Stimulated activated CD4-positive, alpha-beta T cell treated with anti-CD3 and anti-CD28 coated beads, Interleukin-4, amount 100 ng/mL, for 4 hours (primary cell): ENCODE measurements at regions not wholly inside any gene's neighbourhood (a gene's known extent, or its start where the extent isn't known, plus 50 kb on each side); places are given as distances from the start of the nearest gene placed in this dataset.
"Not testable (repeated sequence)": the region's sequence is repeated elsewhere in the genome, so short reads cannot be mapped to it uniquely, and the experiment has no call there.

Source experiments
- DNase-seq, 2 experiments: peaks; one replicate each; pipeline ENCODE4 v3.0.0-alpha.2; 2020

DNA sequence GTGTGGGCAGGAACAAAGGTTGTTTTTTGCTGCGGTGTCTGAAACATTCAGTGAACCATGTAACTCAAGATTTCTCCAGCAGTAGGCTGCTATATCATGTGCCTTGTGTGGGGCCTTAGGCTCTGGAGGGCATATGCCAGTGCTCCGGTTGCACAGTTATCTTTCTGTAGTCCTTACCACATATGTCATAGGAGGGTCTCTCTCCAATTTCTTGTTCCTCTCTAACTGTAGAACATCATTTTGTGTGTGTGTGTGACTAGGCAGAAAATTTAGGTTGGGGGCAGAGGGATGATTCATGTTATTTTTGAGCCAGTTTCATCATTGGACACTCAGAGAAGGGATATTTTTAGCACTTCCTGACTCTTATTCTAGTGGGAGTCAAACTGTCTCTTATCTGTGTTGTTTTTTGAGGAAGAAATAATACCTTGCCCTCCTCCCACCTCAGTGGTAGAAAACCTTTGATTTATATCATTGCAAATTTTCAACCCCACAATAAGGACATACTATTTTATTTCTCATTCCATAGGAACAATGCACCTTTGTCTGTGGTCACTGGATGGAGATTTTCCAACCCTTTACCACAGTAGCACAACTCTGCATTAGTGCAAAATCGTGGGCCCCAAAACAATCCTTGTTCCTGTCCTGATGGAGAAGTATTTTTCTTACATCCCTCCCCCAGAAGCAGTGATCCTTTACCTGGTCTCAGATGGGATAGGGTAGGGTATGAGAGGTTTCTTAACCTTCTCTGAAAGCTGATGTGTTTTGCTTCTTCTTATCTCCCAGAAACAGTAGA, 113.9 kb downstream of the CCDC74A start:
- DNase-seq, result no peak

DNA sequence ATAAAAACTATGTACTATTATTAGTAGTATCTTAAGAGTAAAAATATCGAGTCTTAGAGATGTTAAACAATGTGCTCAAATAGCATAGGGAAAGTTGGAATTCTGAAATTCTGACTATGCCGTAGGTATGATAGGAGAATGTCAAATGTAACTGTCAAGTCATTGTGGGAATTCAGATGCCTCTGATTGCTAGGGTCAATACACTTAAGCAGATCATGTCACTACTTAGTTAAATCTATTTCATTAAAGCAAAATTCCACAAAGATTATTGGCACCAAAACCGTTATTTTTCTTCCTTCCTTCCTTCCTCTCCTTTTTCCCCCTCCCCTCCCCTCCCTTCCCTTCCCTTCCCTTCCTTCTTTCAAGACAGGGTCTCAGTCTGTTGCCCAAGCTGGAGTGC, 115.5 kb downstream of the CCDC74A start:
- DNase-seq, result not testable (repeated sequence)

DNA sequence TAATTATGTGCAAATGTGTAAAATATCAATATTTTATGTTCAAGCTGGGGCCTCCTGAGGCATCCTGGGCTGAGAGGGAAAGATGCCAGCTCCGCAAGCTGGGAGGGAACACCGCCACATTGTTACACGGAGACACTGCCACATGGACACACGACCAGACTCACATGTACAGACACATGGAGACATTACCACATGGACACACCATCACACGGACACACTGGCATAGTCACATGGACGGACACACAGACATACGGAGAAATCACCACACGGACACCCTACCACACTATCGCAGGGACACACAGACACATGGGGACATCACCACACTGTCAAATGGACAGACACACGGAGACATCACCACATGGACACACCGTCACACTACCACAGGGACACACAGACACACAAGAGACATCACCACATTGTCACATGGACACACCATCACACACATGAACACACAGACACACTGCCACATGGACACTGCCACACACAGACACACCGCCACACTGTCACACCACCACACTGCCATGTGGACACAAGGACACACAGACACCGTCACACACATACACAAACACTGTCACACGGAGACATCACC, 117.6 kb downstream of the CCDC74A start:
- DNase-seq, result no peak

DNA sequence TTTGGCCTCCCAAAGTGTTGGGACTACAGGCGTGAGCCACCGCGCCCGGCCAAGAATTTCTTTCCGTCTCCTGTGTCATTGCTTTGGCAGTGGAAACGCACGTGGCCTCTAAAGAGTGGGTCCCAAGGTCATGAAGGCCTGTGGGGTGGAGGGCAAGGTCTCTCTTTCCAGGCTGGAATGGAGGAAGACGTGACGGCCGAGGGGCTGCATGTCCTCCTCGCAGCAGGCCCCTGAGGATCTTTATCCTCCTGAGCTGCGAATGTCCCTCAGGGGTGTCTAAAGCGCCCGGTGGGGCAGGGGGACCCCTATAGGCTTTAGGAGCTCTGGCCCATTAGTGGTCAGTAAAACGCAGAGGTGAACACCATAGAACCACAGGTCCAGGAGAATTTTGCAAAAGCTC, 118.5 kb downstream of the CCDC74A start:
- not testable (repeated sequence) for DNase-seq

DNA sequence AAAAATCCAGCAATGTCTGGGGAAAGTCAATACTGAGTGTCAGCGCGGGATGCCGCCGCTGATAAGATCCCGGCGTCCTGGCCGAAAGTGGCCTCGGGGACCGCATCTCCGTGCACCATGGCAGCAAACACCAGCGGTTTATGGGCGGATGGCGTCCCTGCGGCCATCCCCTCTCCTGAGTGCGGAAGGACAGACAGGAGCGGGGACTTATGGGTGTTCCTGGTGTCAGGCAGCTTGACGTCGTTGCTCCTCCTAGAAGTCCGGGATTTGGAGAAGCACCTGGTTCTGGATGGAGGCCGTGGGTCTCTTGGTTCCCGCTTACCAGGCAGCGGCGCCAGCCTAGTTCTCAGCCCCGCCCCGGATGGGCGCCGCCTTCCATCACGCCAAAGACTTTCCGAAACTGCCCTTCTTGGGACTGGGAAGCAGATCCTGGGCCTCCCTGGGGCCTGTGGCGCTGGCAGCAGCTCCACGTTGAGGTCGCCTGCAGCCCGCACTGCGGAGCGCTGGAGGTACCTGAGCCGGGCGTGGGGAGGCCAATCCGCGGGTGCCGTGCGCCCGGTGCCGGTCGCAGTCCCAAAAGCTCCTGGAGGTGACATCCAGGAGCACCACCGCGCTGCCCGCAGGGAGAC, 119.1 kb downstream of the CCDC74A start:
- no peak for DNase-seq

DNA sequence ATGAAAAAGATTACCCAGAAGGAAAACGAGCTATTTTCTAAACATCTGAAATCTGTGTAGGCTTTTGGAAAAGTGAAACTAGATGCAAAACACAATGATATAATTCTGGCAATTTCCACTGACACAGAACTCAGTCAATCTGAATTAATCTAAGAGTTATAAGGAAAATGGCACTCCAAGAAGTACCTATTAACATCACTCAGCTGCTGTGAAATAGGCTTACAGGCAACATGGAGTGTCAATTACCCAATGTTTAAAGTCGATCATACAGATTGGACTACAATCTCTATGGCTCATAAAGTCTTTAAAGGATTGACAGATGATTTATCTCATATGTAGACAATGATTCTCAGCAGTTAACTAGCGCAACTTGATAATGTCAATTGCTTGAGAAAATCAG, 120.9 kb downstream of the CCDC74A start:
- not testable (repeated sequence) for DNase-seq

DNA sequence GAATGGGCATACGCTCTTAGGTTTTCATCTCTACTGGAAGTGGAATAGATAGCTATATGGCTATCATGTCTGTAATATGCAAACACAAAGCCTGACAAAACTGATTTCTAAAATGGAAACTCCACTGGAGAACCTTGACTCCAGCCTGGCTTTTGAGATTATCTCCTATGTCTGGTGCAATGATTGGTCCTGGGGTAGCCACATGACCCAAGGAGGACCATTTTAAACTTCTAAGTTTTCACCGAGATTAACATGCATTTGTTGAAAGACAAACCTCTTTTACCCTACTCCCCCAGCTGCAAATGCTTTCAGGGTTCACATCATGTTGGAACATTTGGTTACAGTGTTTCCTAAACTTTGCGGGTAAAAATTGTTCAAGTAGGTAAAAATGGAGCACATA, 124.6 kb downstream of the CCDC74A start:
- DNase-seq, result not testable (repeated sequence)

DNA sequence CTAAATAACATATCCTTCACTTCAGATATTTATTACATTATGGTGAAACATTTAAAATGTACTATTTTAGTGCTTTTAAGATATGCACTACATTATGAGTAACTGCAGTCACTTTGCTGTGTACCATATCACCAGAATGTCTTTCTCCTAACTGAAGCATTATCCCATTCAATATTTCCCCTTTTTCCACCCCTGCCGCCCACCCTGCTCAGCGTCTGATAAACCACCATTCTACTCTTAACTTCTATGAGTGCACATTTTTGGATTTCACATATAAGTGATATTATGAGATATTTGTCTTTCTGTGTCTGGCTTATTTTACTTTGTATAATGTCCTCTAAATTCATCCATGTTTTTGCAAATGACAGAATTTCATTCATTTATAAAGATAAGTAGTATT, 126.4 kb downstream of the CCDC74A start:
- DNase-seq, result not testable (repeated sequence)

DNA sequence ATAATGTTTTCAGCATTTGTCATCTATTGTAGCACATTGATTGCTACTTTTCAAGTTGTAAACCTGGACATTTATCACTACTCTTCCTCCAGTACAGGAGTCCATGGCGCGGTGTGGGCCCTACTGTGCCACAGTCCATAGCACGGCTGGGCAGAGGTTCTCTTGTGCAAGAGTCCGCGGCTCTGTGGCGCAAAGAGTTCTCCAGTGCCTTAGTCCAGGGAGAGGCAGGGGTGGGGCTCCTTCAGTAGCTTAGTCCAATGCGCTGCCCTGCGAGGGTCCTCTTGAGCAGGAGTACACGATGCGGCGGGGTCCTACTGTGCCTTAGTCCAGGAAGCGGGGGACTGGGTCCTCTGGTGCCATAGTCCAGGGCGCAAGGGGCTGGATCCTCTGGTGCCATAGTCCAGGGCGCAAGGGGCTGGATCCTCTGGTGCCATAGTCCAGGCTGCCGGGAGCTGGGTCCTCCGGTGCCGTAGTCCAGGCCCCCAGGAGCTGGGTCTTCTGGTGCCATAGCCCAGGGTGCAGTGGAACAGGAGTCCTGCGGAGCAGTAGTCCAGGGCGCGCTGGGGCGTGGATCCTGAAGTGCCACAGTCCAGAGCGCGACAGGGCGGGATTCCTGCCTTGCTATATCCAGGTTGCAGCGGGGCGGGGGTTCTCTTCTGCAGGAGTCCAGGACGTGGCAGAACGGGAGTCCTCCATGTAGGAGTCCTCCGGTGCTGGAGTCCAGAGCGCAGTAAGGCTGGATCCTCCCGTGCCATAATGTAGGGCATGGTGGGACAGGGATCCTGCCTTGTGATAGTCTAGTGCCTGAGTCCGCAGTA, 129.3 kb downstream of the CCDC74A start:
- no peak for DNase-seq

DNA sequence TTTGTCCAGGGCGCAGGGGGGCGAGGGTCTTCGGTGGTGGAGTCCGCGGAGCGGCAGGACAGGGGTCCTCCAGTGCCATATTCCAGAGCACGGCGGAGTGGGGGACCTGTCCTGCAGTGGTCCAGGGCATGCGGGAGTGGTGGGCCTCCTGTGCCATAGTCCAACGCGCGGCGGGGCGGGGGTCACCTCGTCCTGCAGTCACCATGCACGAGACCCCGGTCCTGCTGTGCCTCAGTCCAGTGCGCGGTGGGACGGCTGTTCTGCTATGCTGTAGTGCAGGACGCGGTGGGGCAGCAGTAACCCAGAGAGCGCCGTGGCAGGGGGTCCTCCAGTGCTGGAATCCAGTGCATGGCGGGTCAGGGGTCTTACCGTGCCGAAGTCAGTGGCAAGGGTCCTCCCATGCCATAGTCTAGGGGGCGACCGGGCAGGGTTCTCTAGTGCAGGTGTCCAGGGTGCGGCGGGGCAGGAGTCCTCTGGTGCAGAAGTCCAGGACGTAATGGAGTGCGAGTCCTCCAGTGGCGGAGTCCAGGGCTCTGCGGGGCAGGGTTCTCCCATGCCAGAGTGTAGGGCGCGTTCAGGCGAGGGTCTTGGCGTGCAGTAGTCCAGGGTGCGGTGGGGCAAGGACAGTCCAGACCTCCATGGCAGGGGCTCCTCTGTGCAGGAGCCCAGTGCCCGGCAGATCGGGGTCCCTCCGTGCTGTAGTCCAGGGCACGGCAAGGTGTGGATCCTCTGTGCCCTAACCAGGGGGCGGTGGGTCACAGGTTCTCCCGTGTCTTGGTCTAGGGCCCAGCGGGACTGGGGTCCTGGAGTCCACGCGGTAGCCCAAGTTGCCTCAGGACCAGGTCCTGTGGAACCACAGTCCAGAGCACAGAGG, 130.4 kb downstream of the CCDC74A start:
- no peak for DNase-seq

DNA sequence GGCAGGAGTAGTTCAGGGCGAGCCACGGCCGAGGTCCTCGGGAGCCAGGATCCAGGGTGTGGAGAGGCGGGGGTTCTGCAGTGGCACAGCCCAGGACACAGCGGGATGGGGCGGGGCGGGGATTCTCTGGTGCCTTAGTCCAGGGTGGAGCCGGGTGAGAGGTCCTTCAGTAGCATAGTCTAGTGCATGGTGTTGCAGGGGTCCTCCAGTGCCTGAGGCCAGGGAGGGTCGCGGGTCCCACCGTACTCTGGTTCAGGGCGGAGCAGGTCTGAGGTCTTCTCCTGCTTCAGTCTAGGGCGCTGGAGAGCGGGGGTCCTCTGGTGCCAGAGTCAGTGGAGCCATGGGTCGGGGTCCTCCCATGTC, 131.1 kb downstream of the CCDC74A start:
- DNase-seq, result no peak

DNA sequence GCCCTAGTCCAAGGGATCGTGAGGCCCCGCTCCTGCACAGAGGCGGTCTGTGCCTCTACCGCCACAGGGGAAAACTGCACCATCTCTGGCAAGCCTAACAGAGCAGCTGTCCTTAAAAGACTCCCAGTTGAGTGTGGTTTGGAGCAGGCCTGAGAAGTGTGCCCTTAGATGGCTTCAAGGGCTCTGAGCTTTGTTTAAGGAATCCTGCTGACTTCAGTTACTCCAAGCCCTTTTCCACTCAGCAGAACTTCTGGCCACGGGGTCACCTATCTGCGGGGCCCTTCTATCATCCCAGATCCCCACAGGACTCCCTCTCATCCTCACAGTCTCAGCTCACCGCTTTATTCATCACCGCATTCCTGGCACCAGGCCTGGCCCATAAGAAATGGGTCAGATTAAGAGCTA, 131.5 kb downstream of the CCDC74A start:
- no peak for DNase-seq

DNA sequence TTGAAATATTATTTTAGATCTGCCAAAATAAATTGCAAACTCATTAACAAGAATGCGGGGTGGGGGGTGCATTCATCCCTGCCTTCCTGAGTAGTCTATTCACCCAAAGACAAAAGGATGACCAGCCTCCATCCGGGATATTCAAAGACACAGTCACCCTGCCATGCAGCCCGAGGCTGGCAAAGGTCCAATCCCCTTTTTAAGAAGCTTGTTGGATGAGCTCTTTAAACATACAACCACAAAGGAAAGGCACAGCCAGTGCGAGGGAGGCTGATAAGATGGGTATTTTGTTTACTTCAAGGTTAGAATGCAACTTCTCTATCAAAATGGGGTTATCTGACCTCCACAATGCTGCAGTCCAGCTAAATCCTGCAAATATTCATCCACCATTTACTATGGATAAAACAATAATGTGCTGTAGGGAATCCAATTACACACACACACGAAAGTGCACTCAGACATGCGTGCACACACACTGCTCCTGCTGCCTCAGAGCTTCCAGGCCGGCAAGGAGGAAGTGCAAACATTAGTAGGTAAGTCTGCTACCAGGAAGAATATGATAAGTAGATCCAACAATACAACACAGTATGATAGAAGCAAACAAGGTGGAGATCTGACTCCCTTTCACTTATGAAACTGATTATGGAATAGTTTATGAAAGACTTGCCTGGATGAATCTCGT, 133.6 kb downstream of the CCDC74A start:
- not testable (repeated sequence) for DNase-seq

DNA sequence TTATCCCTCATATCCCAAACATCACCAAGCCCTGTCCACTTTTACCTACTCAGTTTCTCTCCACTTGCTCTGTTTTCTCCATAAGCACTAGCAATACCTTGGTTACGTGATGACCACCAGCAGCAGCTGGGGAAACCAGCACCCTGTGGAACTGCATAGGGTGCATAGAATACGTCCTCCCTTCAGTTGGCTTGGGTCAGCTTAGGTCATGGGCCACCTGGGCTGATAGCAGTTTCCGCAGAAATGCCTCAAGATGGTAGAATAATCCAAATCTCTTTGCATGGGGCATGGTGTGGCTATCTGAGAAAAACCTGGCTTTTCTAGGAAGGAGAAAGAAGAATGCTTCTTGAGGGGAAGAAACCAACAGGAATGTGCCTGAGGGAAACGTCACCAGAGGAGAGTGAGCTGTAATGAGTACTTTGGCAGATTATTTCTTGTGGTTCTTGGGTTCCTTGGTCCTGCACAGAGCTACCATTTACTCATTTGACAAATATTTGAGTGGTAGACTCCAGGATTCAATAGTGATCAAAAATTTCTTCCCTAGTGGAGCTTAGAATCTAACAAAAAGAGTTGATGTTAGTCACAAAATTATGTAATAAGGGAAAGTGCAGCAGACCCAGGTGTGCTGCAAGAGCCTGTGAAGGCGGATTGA, 134.3 kb downstream of the CCDC74A start:
- DNase-seq, result not testable (repeated sequence)

DNA sequence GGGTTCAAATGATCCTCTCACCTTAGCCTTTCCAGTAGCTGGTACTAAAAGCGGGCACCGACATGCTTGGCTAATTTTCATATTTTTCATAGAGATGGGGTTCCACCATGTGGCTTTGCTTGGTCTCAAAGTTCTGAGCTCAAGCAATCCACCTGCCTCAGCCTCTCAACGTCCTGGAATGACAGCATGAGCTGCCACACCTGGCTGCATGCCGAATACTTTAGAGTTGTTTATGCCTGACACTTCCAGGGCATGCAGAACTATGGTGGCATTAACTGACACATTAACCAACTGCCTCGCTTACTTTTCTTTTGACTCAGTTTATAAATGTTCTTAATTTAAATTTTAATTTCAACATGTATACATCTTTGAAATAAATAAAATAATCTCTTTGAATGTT, 135.8 kb downstream of the CCDC74A start:
- DNase-seq, result not testable (repeated sequence)

DNA sequence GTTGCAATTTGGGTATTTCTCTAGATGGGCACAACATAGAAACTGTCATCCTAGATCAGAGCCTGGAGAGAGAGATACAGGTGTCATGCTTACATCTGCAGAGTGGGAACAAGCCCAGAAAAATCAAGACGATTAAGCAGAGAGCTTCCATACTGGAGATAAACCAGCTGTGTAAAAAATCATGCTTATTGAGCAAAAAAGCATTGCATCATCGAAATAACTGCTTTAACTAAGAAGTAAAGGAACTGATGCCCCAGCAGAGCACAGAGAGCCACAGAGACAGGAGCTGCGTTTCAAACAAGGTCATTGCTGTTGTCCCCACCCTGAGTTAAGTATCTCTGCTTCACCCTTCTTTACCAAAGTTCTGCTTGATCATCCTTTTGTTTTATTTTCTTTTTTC, 138.0 kb downstream of the CCDC74A start:
- not testable (repeated sequence) for DNase-seq

DNA sequence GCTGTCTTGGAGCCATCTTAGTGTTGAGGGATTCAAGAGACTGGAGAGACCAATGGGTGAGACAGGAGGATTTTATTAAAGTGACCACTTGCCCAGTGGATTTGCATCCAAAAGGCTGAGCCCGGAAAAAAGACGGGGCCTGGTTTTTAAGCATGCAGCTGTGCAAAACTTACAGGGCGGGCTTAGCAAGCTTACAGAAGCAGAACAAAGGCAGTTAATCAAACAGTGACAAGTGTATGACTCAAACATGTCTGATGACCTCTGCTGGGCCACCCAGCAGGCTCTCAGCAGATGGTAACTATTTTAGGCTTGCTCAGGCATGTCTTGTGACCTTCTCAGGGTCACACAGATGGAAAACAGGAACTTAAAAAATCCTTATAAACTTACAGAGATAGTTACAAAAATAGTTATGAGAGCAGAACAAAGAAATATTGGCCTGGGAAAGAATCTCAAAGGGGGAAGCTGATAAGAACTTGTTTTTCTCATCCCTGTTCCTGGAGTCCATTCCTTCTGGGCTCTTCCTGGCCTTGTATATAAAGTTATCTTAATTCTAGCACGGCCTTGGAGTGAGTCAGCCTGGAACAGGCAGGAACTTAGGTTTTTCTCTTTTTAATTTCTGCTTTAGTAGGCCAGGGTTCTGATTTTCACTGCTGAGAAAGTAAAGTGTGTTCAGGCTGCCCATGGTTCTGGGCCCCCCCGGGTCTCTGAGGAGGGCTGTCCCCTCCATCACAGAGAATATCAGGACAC, 141.3 kb downstream of the CCDC74A start:
- not testable (repeated sequence) for DNase-seq

DNA sequence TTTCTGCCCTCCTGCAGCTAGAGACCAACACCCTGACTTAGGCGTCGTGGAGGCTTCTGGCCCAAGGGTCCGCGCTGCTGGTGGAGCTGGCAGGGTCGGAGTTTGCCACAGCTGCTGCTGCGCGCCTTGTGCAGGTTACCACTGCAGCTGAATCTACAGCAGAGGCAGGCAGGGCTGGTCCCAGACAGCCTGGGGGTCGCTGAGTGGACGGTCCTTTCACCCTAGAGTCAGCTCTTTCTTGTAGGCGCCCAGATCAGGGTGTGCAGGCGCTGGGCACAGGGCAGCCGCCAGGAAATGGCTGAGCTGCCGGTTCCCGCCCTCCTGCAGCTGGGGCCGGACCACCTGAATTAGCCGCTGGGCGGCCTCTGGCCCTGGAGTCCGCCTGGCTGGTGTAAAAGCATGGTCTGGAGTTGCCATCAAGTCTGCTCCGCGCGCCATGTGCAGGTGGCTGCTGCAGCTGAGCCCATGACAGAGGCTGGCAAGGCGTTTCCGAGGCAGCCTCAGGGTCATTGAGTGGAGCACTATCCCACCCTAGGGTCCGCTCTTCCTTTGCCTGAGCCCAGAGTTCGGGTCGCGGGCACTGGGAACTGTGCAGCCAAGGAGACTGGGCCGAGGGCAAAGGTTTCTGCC, 144.3 kb downstream of the CCDC74A start:
- DNase-seq, result not testable (repeated sequence)

DNA sequence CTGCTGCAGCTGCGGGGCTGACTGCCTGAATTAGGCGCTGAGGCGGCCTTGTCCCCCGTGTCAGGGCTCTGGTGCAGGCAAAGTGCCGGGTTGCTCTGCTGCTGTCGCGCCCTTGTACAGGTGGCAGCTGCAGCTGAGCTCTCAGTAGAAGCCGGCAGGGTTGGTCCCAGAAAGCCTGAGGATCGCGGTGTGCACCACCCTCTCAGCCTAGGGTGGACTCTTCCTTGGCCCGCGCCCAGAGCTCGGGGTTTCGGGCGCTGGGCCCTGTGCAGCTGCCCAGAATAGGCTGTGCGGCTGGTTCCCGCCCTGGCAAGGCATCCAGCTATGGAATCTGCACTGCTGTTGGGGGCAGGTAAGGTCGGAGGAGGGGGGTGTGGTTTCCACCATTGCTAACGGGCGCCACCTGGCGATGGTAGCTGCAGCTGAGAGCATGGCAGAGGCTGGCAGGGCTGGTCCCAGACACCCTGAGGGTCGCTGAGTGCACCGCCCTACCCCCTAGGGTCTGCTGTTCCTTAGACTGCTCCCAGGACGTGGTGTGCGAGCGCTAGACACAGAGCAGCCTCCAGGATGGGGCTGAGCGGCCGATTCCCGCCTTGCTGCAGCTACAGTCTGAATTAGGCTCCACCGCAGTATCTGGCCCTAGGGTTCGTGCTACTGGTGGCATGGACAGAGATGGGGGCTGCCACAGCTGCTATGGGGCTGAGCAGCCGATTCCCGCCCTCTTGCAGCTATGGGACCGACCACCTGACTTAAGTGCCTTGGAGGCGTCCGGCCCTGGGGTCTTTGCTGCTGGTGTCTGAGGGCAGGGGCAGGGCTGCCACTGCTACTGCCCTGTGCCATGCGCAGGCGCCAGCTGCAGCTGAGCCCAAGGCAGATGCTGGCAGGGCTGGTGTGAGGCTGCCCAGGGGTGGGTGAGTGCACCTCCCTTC, 145.0 kb downstream of the CCDC74A start:
- peak; percentile 52 to 53 for DNase-seq
